GM18526 (cell line): ENCODE measurements at regions not wholly inside any gene's neighbourhood (a gene's known extent, or its start where the extent isn't known, plus 50 kb on each side); places are given as distances from the start of the nearest gene placed in this dataset.

Experiments
- POLR2A ChIP-seq: IDR thresholded peaks from 3 replicates; pipeline ENCODE4 v1.6.1; 2011; ENCODE audit not compliant: insufficient read length; ENCODE audit errors: extremely low read depth

DNA sequence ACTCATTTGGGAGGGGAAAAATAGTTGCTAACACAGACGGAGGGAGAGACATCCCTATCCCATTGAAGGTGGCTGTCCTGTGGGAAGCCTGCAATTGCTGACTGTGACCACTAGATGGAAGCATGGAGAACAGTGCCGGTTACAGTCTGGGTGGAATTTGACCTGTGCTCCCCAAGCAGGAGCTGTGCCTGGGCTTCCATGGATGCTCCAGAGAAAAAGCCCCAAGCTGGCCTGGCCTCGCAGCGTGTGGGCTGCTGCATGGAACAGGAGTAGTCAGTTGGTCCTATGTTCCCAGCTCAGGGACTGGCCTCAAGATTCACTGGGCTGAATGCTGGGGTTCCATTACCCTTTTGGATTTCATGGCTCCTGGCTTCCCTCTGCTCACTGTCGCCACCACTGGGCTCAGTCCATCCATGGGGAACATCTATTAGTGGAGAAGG is 116.3 kb upstream of the CHD6 start:
- TF ChIP-seq POLR2A = no peak

DNA sequence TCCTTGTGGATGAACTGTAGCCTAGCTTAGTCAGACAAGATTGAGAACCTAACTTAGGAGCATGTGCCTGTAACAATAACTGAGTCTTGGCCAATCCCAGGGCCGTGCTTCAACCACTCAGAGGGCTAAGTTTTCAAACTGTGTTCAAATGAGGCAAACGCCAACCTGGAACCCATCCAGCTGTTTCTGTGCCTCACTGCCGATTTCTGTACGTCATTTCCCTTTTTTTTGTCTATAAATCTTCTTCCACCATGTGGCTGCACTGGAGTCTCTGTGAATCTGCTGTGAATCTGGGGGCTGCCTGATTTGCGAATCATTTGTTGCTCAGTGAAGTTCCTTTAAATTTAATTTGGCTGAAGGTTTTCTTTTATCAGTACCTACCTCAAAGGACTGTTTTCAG is 115.0 kb upstream of the CHD6 start:
- TF ChIP-seq POLR2A = no peak

DNA sequence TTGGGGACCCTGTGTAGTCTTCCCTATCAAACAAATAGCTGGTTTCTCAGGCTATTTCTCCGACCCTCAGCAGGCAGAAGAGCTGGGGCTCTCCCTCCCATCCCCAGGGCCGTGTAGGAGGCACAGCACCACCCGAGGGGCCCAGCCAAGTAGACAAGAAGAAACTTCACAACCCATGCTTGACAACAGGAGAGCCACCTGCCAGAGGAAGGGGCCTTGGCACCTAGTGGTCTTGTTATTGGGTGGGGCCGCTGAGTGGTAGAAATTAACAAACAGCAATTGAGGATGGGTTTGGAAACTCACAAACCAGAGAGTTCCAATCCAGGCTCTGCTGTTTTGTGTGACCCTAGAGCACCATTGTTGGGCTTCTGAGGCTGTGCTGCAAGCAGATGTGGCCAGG is 108.5 kb upstream of the CHD6 start:
- TF ChIP-seq POLR2A = no peak

DNA sequence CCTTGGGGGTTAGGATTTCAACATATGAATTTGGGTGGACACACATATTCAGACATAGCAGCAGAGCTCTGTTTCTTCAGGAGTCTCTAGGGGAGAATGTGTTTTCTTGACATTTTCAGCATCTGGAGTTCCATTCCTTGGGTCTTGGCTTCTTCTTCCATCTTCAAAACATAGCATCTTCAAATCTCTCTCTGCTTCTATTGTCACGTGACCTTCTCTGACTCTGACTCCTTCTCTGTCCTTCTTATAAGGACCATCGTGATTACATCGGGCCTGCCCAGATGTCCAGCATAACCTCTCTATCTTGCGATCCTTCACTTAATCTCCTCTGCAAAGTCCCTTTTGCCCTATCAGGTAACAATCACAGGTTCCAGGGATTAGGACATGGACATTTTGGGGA is 101.0 kb upstream of the CHD6 start:
- TF ChIP-seq POLR2A = no peak

DNA sequence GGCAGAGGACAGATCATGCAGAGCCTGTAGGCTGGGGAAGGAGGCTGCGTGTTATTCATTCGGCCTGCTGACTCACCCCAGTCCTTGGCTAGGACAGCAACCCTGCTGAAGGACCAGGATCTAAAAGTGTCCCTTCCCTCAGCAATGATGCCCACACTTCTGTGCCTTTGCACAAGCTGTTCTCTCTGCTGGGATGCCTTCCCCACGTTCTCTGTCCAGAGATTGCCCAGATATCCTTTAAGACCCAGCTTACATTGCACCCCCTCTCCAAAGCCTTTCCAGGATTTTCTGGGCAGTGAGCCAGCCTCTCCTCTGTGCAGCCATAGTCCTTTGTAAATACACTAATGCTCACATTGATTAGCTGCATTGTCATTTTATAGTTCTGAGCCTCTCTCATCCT is 99.3 kb upstream of the CHD6 start:
- TF ChIP-seq POLR2A = no peak

DNA sequence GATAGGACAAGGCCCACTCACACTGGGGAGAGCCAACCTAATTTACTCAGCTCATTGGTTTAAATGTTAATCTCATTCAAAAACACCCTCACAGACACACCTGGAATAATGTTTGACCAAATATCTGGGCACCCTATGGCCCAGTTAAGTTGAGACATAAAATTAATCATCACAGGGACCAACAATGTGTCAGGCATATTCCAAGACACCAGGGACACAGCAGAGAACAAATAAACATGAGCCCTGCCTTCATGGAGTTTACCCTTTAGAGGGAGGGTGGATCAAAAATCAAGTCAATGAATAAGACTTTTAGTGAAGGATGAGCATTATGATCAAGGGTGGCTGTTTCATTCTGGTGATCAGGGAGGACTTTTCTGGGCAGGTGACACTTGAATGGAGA is 98.7 kb upstream of the CHD6 start:
- TF ChIP-seq POLR2A = no peak

DNA sequence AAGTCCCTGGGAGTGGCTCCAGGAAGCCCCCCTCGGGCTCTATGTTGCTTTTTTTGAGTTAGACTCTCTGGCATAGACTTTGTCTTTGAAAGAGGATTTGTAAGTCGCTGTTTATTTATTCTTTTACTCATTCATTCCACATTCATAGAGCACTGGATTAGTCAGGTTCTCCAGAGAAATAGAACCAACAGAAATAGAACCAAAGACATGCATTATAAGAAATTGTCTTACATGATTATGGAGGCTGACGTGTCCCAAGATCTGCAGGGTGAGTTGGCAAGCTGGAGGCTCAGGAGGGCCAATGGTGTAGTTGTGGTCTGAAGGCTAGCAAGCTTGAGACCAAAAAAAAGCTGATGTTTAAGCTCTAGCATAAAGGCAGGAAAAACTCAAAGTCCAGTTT is 98.3 kb upstream of the CHD6 start:
- TF ChIP-seq POLR2A = no peak

DNA sequence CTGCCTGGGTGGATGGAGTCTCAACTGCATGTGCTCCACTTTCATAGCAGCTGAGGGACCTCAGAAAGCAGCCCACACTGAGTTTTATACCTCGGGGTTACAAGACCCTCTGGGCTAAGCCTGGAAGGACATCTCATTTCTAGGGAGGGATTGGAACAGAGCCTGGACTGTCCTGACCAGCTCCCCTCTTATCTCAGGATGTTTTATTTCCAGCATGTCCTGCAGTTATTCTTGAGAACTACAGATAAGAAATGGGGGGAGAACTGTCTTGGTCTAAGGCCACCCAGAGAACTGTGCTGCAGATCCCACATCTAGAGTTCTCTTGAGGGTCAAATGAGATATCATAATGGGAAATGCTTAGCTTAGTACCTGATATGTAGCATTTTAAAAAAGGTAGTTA is 97.3 kb upstream of the CHD6 start:
- TF ChIP-seq POLR2A = no peak

DNA sequence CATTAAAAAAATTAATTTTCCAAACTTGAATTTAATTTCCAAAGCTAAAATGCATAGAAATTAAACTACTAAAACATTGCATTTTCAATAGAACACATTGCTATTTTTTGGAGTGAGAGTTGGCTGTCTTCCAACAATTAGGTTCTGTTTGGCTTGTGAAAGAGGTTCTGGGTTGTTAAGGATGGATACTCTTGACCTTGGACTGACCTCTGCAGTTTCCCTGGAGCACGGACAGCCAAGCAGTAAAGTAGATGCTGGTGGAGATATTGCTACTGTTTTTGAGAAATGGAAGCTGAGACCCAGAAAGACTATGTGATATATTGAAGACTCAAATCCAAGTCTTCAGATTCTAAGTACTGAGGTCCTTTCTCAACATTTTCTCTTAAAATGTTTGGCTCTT is 95.9 kb upstream of the CHD6 start:
- TF ChIP-seq POLR2A = no peak

DNA sequence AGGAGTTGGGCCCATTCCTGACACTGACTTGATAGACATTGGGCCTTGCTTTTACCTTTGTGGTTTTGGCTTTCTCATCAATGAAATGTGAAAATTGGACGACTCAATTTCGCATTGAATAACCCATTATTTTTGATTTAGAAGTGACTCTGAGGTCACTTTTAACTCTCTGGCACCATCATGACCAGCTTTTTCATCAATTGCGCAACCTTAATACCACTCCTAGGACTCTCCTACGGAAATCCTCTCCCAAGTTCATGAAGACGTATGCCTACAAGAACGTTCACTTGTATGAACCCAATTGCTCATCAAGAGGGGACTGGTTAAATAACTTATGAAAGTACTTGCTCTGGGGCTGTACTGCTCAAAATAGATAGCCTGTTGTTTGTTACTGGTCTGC is 86.7 kb upstream of the CHD6 start:
- TF ChIP-seq POLR2A = no peak

DNA sequence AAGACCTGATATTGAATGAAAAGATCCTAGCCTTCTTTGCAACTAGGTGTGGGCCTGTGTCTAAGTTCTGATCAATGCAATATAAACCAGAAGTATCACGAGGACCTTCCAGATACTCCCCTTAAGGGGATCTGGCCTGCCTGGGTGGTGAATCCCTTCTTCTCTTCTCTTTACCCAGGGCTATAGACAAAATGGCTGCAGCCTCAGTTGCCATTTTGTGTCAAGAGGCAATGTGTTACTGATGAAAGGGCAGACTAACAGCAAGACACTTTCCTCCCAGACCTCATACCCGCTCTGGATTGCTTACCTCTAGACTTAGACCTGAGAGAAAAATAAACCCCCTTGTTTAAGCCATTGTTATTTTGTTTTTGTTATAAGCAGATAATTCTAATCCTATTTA is 84.5 kb upstream of the CHD6 start:
- TF ChIP-seq POLR2A = no peak

DNA sequence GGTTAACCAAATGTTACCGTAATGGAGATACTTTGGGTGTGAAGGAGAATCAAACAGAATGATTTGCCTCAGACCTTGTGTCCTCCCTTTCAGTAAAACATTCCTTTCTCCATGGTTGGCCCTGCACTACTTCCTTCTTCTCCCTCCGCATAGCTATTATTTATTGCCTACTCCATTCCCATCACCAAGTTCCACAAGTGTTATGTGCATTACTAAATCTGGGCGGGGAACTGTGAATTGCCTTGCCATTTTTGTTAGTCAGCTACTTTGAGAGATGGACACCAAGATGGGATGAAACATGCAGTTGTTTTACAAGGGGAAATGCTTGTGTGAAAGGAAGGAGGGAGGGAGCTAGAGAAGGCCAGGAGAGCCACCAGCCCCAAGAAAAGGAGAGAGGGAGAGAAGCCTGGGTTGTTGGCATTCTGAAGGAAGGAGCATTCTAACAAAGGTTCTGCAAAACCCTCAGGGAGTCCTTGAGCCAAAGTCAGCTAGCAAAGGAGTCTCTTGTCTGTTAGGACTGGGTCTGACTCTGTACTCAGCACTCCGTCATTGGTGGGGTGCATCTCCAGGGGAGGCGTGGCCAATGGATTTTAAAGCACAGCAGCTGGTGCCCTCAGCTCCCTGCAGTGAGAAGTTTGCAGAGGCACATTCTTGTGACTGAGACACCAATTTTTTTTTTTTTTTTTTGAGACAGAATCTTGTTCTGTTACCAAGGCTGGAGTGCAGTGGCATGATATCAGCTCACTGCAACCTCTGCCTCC is 83.6 kb upstream of the CHD6 start:
- no peak for TF ChIP-seq POLR2A

DNA sequence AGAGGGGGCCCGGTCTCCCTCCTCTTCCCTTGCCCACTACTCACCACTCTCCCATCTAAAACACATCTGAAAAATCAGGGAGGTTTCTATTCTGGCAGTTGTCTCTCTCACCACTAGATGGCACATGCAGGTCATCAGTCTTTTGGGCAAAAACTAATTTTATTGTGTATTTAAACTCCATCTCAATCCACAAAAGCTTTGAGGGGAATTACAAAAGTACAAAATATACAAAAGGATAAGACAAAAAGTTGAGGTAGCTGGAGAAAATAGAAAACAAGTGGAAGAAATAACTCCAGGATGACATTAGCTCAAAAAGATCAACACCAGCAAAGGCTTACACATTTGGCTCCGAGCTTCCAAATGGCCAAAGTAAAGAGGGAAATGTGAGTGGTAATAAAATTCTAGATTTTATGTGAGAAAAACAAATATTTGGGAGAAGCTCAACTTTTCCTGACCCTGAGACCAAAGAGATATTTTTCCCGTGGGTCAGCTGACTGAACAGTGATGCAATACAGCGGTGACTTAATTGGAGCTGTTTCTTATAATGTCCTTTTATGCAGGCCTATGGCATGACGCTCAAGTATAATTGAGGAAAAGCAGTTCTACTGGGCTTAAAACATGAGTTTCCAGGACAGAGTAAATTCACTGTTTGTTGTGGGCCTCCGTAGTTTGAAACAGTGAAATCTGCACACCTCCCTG is 79.8 kb upstream of the CHD6 start:
- no peak for TF ChIP-seq POLR2A

DNA sequence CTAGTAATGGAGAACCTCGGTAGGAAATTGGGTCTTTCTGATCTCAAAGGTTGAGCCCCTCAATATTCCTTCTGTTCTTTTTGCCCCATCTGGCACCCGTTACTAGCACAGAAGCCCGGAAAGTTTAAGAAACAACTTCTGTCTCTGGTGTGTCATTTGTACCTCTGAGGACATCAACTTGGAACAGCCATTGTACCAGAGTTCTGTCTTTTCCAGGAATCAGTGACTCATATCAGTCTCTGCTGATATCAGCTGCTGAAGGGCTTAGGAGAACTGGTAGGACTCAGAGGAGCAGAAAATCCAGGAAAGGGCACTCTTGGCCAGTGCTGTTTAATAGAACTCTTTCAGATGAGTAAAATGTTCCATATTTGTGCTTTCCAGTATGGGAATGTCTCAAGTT is 78.3 kb upstream of the CHD6 start:
- no peak for TF ChIP-seq POLR2A

DNA sequence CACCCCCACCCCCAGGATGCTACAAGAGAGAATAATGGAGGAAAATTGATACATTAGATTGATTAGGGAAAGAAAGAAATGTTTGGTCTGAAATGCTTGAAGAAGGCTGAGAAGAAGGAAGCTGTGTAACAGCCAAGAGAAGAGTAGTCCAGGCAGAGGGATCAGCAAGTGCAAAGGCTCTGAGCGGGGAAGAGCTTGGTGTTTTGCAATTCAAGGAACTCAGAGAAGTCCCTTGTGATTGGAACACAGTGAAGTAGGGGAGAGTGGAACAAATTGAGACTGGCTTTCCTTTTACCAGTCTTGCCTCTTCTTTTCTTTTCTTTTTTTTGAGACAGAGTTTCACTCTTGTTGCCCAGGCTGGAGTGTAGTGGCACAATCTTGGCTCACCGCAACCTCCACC is 76.6 kb upstream of the CHD6 start:
- no peak for TF ChIP-seq POLR2A

DNA sequence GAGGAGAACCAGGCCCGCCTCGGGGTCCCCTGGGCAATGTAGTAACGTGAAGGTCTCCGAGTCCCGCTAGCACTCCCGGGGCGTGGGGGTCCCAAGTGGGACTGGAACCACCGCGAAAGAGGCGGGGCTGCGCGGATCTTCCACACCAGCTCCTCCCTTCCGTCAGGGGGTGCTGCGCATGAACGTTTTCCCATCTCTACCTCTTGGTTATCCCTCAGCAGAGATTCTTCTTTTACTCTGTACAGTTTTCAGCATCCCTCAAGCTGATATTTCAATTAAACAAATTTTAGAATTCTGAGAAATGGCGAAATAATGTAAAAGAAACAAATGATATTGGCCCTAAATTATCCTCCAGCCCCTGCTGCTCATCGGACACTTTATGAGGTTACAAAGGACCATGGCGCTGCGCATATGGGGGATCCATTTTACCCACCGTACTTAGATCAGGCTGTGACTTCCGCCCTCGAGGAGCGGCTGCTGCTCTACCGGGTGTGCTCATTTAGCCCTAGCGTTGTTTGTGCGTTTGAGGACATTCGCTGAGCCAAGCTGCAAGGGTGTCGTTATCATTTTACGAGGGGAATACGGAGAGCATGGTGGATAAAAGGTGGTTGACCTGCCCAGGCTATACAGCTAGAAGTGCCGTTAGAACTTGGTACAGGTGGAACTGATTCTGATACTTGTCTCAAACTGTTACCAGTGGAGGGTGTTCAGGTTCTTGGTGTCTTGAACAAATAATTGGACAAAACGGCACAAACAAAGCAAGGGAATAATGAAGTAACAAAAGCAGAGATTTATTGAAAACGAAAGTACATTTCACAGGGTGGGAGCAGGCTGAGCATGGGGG is 75.2 kb upstream of the CHD6 start:
- peak; percentile 64 for TF ChIP-seq POLR2A

DNA sequence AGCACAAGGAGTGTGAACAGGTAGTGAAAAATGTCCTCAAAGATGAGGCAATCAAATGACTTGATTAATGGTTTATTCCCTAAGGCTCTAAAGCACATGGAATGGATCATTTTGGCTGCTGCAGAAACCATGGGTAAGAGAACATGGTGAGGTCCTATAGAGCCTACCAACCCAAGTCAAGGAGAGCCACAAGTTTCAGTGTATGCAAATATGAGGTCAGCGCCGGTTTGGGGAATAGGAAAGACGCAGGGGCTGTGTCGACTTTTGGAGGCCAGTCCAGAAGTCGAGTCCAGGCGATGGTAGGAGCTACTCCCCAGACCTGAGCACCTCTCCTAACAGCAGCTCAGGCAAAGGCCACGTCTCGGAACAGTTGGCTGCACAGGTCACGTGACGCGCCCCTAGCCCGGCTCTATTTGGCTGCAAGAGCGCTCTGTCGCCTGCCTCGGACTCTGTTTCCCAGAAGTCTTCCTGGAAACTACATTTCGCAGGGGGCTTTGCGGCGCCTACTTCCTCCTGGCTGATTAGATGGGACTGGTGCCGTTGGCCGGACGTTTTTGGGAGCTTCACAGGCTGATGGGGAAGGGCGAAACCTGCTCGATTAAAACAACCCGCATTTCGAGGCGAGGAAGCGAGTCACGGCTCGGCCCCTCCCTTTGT is 74.4 kb upstream of the CHD6 start:
- peak; percentile 24 for TF ChIP-seq POLR2A
